H1 (cell line): ENCODE measurements at regions not wholly inside any gene's neighbourhood (a gene's known extent, or its start where the extent isn't known, plus 50 kb on each side); places are given as distances from the start of the nearest gene placed in this dataset.
A peak's percentile ranks its signal among the peaks of the same experiment; 100 is the strongest.

Experiments
- CTCF ChIA-PET: fragments of 300-600 bp; sonication (Branson Sonifier 250); formaldehyde crosslinking; loops from one replicate; lab custom pipeline; 2021; ENCODE audit not compliant: partially characterized antibody; lab: Charles Lee
- POLR2A ChIA-PET: fragments of 300-600 bp; sonication (Branson Sonifier 250); formaldehyde crosslinking; loops from one replicate; lab custom pipeline; 2021; ENCODE audit warnings: inconsistent platforms; ENCODE audit not compliant: partially characterized antibody; lab: Charles Lee
- DNase-seq, 2 experiments: peaks; one replicate each; pipeline versions ENCODE4 v3.0.0 to v3.0.0-alpha.2; 2010 to 2022; ENCODE audit warnings: low spot score in 2 of 2, low read depth in 1 of 2, mixed read lengths in 1 of 2
- FAIRE-seq: peaks from 2 replicates; lab custom pipeline; 2011; peaks lifted over from hg19 to GRCh38; lab: Jason Lieb, UNC
- H2AFZ ChIP-seq: 2 replicates; pipeline ENCODE4 v1.8.1; 2012; ENCODE audit warnings: low read length, inconsistent platforms
- H2AK5ac ChIP-seq: 2 replicates; pipeline ENCODE4 v1.6.1; 2013; ENCODE audit warnings: low read depth, low read length
- H2BK120ac ChIP-seq: replicated peaks from 2 replicates; pipeline ENCODE3; 2013; ENCODE audit warnings: low read depth, low read length, inconsistent platforms
- H2BK12ac ChIP-seq: 2 replicates; pipeline ENCODE4 v1.6.1; 2013; ENCODE audit warnings: low read depth, low read length
- H2BK15ac ChIP-seq: 2 replicates; pipeline ENCODE4 v1.6.1; 2013; ENCODE audit warnings: low read length
- H2BK20ac ChIP-seq: 2 replicates; pipeline ENCODE4 v1.6.1; 2013; ENCODE audit warnings: low read length
- H2BK5ac ChIP-seq: 2 replicates; pipeline ENCODE4 v1.6.1; 2013; ENCODE audit warnings: low read depth, low read length
- H3K14ac ChIP-seq: 2 replicates; pipeline ENCODE4 v1.6.1; 2013; ENCODE audit warnings: inconsistent platforms; ENCODE audit not compliant: insufficient read length
- H3K18ac ChIP-seq: 2 replicates; pipeline ENCODE4 v1.6.1; 2013; ENCODE audit warnings: low read length; ENCODE audit errors: extremely low read depth
- H3K23ac ChIP-seq: 2 replicates; pipeline ENCODE4 v1.6.1; 2013; ENCODE audit warnings: inconsistent platforms; ENCODE audit not compliant: insufficient read length
- H3K23me2 ChIP-seq: 2 replicates; pipeline ENCODE4 v1.6.1; 2013; ENCODE audit warnings: low read depth, low read length
- H3K27ac ChIP-seq: 2 replicates; pipeline ENCODE4 v1.6.1; 2011; ENCODE audit warnings: low read depth, low read length, inconsistent platforms
- H3K27me3 ChIP-seq, 4 experiments: replicated peaks in 1 of 4; 1 replicate in 1 of 4; 2 replicates in 3 of 4; pipeline versions ENCODE4 v1.6.1 to v1.8.1; 2011 to 2013; ENCODE audit warnings: low read length in 3 of 4, mild to moderate bottlenecking in 3 of 4, inconsistent platforms in 2 of 4, mixed read lengths in 2 of 4, moderate library complexity in 1 of 4; ENCODE audit not compliant: control insufficient read depth in 3 of 4, insufficient read depth in 3 of 4; ENCODE audit errors: extremely low read depth in 1 of 4
- H3K36me3 ChIP-seq, 4 experiments: 2 replicates each; pipeline versions ENCODE4 v1.6.1 to v1.8.1; 2011 to 2013; ENCODE audit warnings: mild to moderate bottlenecking in 4 of 4, low read length in 3 of 4, moderate library complexity in 2 of 4, control low read depth in 1 of 4, inconsistent platforms in 1 of 4; ENCODE audit not compliant: insufficient read depth in 4 of 4, control insufficient read depth in 2 of 4
- H3K4ac ChIP-seq: replicated peaks from 2 replicates; pipeline ENCODE3; 2013; ENCODE audit warnings: low read length, low read depth, mixed read lengths, inconsistent platforms; ENCODE audit not compliant: insufficient read length
- H3K4me1 ChIP-seq, 4 experiments: replicated peaks in 1 of 4; 1 replicate in 1 of 4; 2 replicates in 3 of 4; pipeline versions ENCODE4 v1.6.1 to v1.8.1; 2011 to 2013; ENCODE audit warnings: low read length in 3 of 4, inconsistent platforms in 2 of 4, mixed read lengths in 1 of 4; ENCODE audit not compliant: insufficient read depth in 4 of 4, control insufficient read depth in 3 of 4
- H3K4me2 ChIP-seq, 2 experiments: 2 replicates each; pipeline versions ENCODE4 v1.6.1 to v1.8.1; 2011 to 2013; ENCODE audit warnings: low read depth in 2 of 2, low read length in 2 of 2, control low read depth in 1 of 2, inconsistent platforms in 1 of 2, mild to moderate bottlenecking in 1 of 2; ENCODE audit not compliant: insufficient read depth in 1 of 2
- H3K4me3 ChIP-seq, 4 experiments: fragments of 200-600, 300-600 bp in 1 of 4; sonication (generic), shearing (Covaris generic), sonication (Bioruptor Twin) in 1 of 4; 2 replicates each; pipeline versions ENCODE4 v1.5.1 to v1.8.1; 2011 to 2016; ENCODE audit warnings: low read length in 4 of 4, low read depth in 3 of 4, control low read depth in 2 of 4, inconsistent platforms in 2 of 4, mild to moderate bottlenecking in 2 of 4, mixed read lengths in 1 of 4, moderate library complexity in 1 of 4; ENCODE audit not compliant: insufficient read depth in 2 of 4; ENCODE audit errors: extremely low read depth in 1 of 4
- H3K56ac ChIP-seq: replicated peaks from 2 replicates; pipeline ENCODE3; 2013; ENCODE audit warnings: low read depth, mild to moderate bottlenecking, mixed read lengths, low read length, inconsistent platforms; ENCODE audit not compliant: insufficient read length
- H3K79me1 ChIP-seq: 2 replicates; pipeline ENCODE4 v1.6.1; 2013; ENCODE audit warnings: low read depth, low read length, control low read depth
- H3K79me2 ChIP-seq, 2 experiments: 2 replicates each; pipeline versions ENCODE4 v1.6.1 to v1.8.1; 2012 to 2013; ENCODE audit warnings: low read length in 2 of 2, mild to moderate bottlenecking in 2 of 2, inconsistent platforms in 1 of 2; ENCODE audit not compliant: insufficient read depth in 2 of 2, control insufficient read depth in 1 of 2
- H3K9ac ChIP-seq, 4 experiments: replicated peaks in 1 of 4; 1 replicate in 1 of 4; 2 replicates in 3 of 4; pipeline versions ENCODE4 v1.6.1 to v1.8.1; 2011 to 2013; ENCODE audit warnings: low read depth in 3 of 4, low read length in 3 of 4, control low read depth in 2 of 4, mild to moderate bottlenecking in 2 of 4, moderate library complexity in 2 of 4, inconsistent platforms in 1 of 4; ENCODE audit errors: extremely low read depth in 1 of 4
- H3K9me3 ChIP-seq, 2 experiments: 2 replicates each; pipeline versions ENCODE4 v1.6.1 to v1.8.1; 2012 to 2013; ENCODE audit warnings: mild to moderate bottlenecking in 2 of 2, moderate library complexity in 2 of 2, control low read depth in 1 of 2, inconsistent platforms in 1 of 2, low read depth in 1 of 2, low read length in 1 of 2, mixed read lengths in 1 of 2; ENCODE audit not compliant: insufficient read depth in 2 of 2
- H4K20me1 ChIP-seq, 2 experiments: replicated peaks in 1 of 2; 2 replicates each; pipeline versions ENCODE3 to v1.8.1; 2011 to 2013; ENCODE audit warnings: inconsistent platforms in 2 of 2, low read length in 2 of 2, mild to moderate bottlenecking in 1 of 2; ENCODE audit not compliant: insufficient read depth in 2 of 2, control insufficient read depth in 1 of 2
- H4K5ac ChIP-seq: 2 replicates; pipeline ENCODE4 v1.6.1; 2013; ENCODE audit warnings: low read length, low read depth, mixed read lengths, inconsistent platforms; ENCODE audit not compliant: insufficient read length
- H4K8ac ChIP-seq: 2 replicates; pipeline ENCODE4 v1.8.0; 2013; ENCODE audit warnings: mild to moderate bottlenecking, moderate library complexity, low read length, inconsistent platforms; ENCODE audit not compliant: insufficient read depth; ENCODE audit errors: extremely low read depth
- H4K91ac ChIP-seq: replicated peaks from 2 replicates; pipeline ENCODE3; 2013; ENCODE audit warnings: low read length, mixed read lengths, inconsistent platforms; ENCODE audit not compliant: insufficient read length
- ATF2 ChIP-seq: IDR thresholded peaks from 2 replicates; pipeline ENCODE4 v1.6.1; 2012; ENCODE audit warnings: low read length, inconsistent platforms
- CEBPB ChIP-seq: IDR thresholded peaks from 2 replicates; pipeline ENCODE4 v1.6.1; 2012; ENCODE audit warnings: low read depth, low read length
- E2F6 ChIP-seq: IDR thresholded peaks from 2 replicates; pipeline ENCODE4 v1.6.1; 2012; ENCODE audit warnings: inconsistent platforms
- HDAC2 ChIP-seq, 2 experiments: fragments of 300-600 bp in 1 of 2; sonication (generic) in 1 of 2; IDR thresholded peaks; 2 replicates each; pipeline ENCODE4 v1.6.1; 2011 to 2012; ENCODE audit warnings: low read depth in 2 of 2, low read length in 2 of 2, mild to moderate bottlenecking in 2 of 2, moderate library complexity in 2 of 2, borderline replicate concordance in 1 of 2, inconsistent platforms in 1 of 2
- KDM4A ChIP-seq: IDR thresholded peaks from one replicate; pipeline ENCODE4 v1.7.1; 2012; ENCODE audit warnings: low read depth, mild to moderate bottlenecking, moderate library complexity, low read length, inconsistent platforms; ENCODE audit not compliant: severe bottlenecking
- MAFK ChIP-seq: IDR thresholded peaks from 2 replicates; pipeline ENCODE4 v1.6.1; 2012; ENCODE audit warnings: low read depth, mild to moderate bottlenecking, improper control_type of control experiment, low read length
- NANOG ChIP-seq: IDR thresholded peaks from 2 replicates; pipeline ENCODE4 v1.6.1; 2011; ENCODE audit warnings: low read length, low read depth, mild to moderate bottlenecking, inconsistent platforms; ENCODE audit not compliant: insufficient read depth, poor library complexity, severe bottlenecking
- POLR2A ChIP-seq, 2 experiments: IDR thresholded peaks; 1 replicate in 1 of 2; 2 replicates in 1 of 2; pipeline ENCODE4 v1.6.1; 2011; ENCODE audit warnings: low read depth in 2 of 2, low read length in 2 of 2, mild to moderate bottlenecking in 2 of 2; ENCODE audit errors: control extremely low read depth in 1 of 2
- RBBP5 ChIP-seq: IDR thresholded peaks from 2 replicates; pipeline ENCODE4 v1.7.1; 2012; ENCODE audit warnings: low read depth, mild to moderate bottlenecking, inconsistent platforms, low read length, moderate library complexity, borderline replicate concordance
- TCF12 ChIP-seq: IDR thresholded peaks from 2 replicates; pipeline ENCODE4 v1.6.1; 2011; ENCODE audit warnings: low read depth, mild to moderate bottlenecking, low read length
- WGBS, 2 experiments: shearing (Covaris generic) in 1 of 2; methylation state at CpG; one replicate each; pipeline versions ENCODE4 v1.1.6 to v1.1.7; 2013 to 2015; ENCODE audit warnings: low lambda C conversion rate in 2 of 2, mixed read lengths in 2 of 2, inconsistent platforms in 1 of 2, low coverage in 1 of 2, missing lambda C conversion rate in 1 of 2; ENCODE audit not compliant: insufficient replicate concordance in 2 of 2, insufficient coverage in 1 of 2, insufficient read length in 1 of 2; ENCODE audit errors: extremely low coverage in 1 of 2, missing lambda C conversion rate in 1 of 2; 5-methylcytosine and 5-hydroxymethylcytosine counted together

- no peak overlapping the region for H3K4me3 ChIP-seq
- H2BK12ac ChIP-seq, result peak overlapping the region; percentile 53; the same call in 1 of the 2 replicates
- peaks cover 0 to 4% (median 2%) of the 10 kb centered on the region in 4 experiments; a peak in 3 of 7 replicates for H3K4me1 ChIP-seq
- no peak overlapping the region for H2BK15ac ChIP-seq
- no peaks in the 10 kb centered on the region for H3K36me3 ChIP-seq
- H3K23ac ChIP-seq, result no peak overlapping the region
- H3K79me1 ChIP-seq, result no peaks in the 10 kb centered on the region
- WGBS, 2 experiments, result 89% methylated on average over 9 of the region's 9 CpGs; no CpG with 5 or more reads in 1 of the 2 experiments
- no peak overlapping the region; the same call in 1 of the 2 replicates for H3K18ac ChIP-seq
- no peak overlapping the region for H3K9ac ChIP-seq
- H2BK20ac ChIP-seq, result no peak overlapping the region
- FAIRE-seq (no peak), DNase-seq (no peak)
- no peak overlapping the region; the same call in 1 of the 2 replicates for H2BK5ac ChIP-seq
- no peak overlapping the region for H3K4ac ChIP-seq
- no peak overlapping the region for H2BK120ac ChIP-seq
- no peak overlapping the region for H3K56ac ChIP-seq
- H4K91ac ChIP-seq, result no peak overlapping the region
- H3K27me3 ChIP-seq, result peaks cover 0 to 4% (median 1%) of the 10 kb centered on the region in 4 experiments; a peak in 2 of 7 replicates
- no peak overlapping the region for H4K5ac ChIP-seq
- ChIA-PET CTCF (interaction anchor here (1.2 kb wide), 1 partner anchor 9 kb away, joined by 3 read pairs; no protein-coding TSS in a partner anchor), POLR2A (no interaction called here)
- H3K79me2 ChIP-seq, result no peaks in the 10 kb centered on the region
- peaks cover 5 to 7% of the 10 kb centered on the region in 2 experiments; a peak in 2 of 4 replicates for H3K9me3 ChIP-seq
- H3K4me2 ChIP-seq, result no peak overlapping the region
- H3K14ac ChIP-seq, result no peak overlapping the region
- no peaks in the 10 kb centered on the region for H4K20me1 ChIP-seq
- H2AK5ac ChIP-seq, result no peak overlapping the region
- TF ChIP-seq TCF12 (no peak), CEBPB (no peak), ATF2 (no peak), NANOG (no peak), RBBP5 (no peak), HDAC2 (IDR thresholded peaks at IDR 0.05; ENCODE audit: borderline replicate concordance in 1 of 2, low read depth in 2 of 2, low read length in 2 of 2) (no peak), POLR2A (IDR thresholded peaks at IDR 0.05; ENCODE audit: control extremely low read depth in 1 of 2, low read depth in 2 of 2, low read length in 2 of 2) (no peak), E2F6 (no peak), KDM4A (no peak), MAFK (no peak)
- H3K23me2 ChIP-seq, result no peaks in the 10 kb centered on the region; the same call in 1 of the 2 replicates
- no peak overlapping the region for H2AFZ ChIP-seq
- no peak overlapping the region for H3K27ac ChIP-seq
- H4K8ac ChIP-seq, result no peak overlapping the region
Observed at GRCh38 chr22:47672526-47672925, 910.1 kb downstream of the TBC1D22A start.
